Fibroblast of skin of left biceps (primary cell): ENCODE measurements at regions not wholly inside any gene's neighbourhood (a gene's known extent, or its start where the extent isn't known, plus 50 kb on each side); places are given as distances from the start of the nearest gene placed in this dataset.
"Not testable (repeated sequence)": the region's sequence is repeated elsewhere in the genome, so short reads cannot be mapped to it uniquely, and the experiment has no call there.

Experiments
- DNase-seq, 2 experiments: peaks; one replicate each; pipeline ENCODE4 v3.0.0-alpha.2; 2013; ENCODE audit warnings: low read depth in 2 of 2

GRCh38 chr16:88303405-88303804 is 79.4 kb upstream of the ZNF469 start:
- no peak for DNase-seq

GRCh38 chr16:88303890-88304819 is 78.6 kb upstream of the ZNF469 start:
- peak; percentile 89 to 90 for DNase-seq

GRCh38 chr16:88305176-88305575 is 77.6 kb upstream of the ZNF469 start:
- no peak for DNase-seq

- DNase-seq = no peak
Measured at GRCh38 chr16:88306411-88306810, 76.3 kb upstream of the ZNF469 start.

GRCh38 chr16:88306860-88307545 is 75.8 kb upstream of the ZNF469 start:
- DNase-seq = peak; percentile 94 to 95

- DNase-seq = no peak
Measured at GRCh38 chr16:88308441-88309173, 74.2 kb upstream of the ZNF469 start.

GRCh38 chr16:88309174-88309907 is 73.4 kb upstream of the ZNF469 start:
- DNase-seq = no peak

- DNase-seq = no peak
Measured at GRCh38 chr16:88309908-88310265, 72.9 kb upstream of the ZNF469 start.

- DNase-seq = no peak
Measured at GRCh38 chr16:88310796-88311605, 71.8 kb upstream of the ZNF469 start.

GRCh38 chr16:88311860-88312259 is 70.9 kb upstream of the ZNF469 start:
- DNase-seq = not testable (repeated sequence)

GRCh38 chr16:88312732-88313131 is 70.0 kb upstream of the ZNF469 start:
- DNase-seq = no peak

- no peak for DNase-seq
Measured at GRCh38 chr16:88314991-88315542, 67.7 kb upstream of the ZNF469 start.

- DNase-seq = no peak
Measured at GRCh38 chr16:88315543-88316105, 67.1 kb upstream of the ZNF469 start.

- DNase-seq = no peak
Measured at GRCh38 chr16:88316151-88316550, 66.6 kb upstream of the ZNF469 start.

GRCh38 chr16:88316941-88317612 is 65.7 kb upstream of the ZNF469 start:
- DNase-seq = no peak

- no peak for DNase-seq
Measured at GRCh38 chr16:88317613-88317965, 65.2 kb upstream of the ZNF469 start.

GRCh38 chr16:88318051-88318450 is 64.7 kb upstream of the ZNF469 start:
- no peak for DNase-seq

GRCh38 chr16:88318521-88318920 is 64.2 kb upstream of the ZNF469 start:
- DNase-seq = no peak

- DNase-seq = no peak
Measured at GRCh38 chr16:88319116-88319965, 63.4 kb upstream of the ZNF469 start.
